SH-SY5Y (cell line): ENCODE measurements at regions not wholly inside any gene's neighbourhood (a gene's known extent, or its start where the extent isn't known, plus 50 kb on each side); places are given as distances from the start of the nearest gene placed in this dataset.

Experiments
- GATA2 ChIP-seq: IDR thresholded peaks from 2 replicates; pipeline ENCODE4 v1.6.1; 2011; ENCODE audit warnings: mild to moderate bottlenecking, low read depth, low read length
- GATA3 ChIP-seq: IDR thresholded peaks from 2 replicates; pipeline ENCODE4 v1.6.1; 2011; ENCODE audit warnings: low read depth, mild to moderate bottlenecking, low read length, moderate library complexity

GRCh38 chr13:80550971-80551441, 210.1 kb upstream of the SPRY2 start:
- TF ChIP-seq GATA2 (no peak), GATA3 (no peak)
